HG03066 (cell line): ENCODE measurements at regions not wholly inside any gene's neighbourhood (a gene's known extent, or its start where the extent isn't known, plus 50 kb on each side); places are given as distances from the start of the nearest gene placed in this dataset.

Experiments
- ATAC-seq: cut with Tn5 transposase; IDR thresholded peaks from one replicate; pipeline ENCODE4 v1.9.1; 2021; ENCODE audit warnings: low read depth; ENCODE audit not compliant: unreplicated experiment

- no peak for ATAC-seq
These were observed 56.6 kb upstream of the ANK3 start for GRCh38 chr10:60446070-60446833.

- no peak for ATAC-seq
These were observed 54.9 kb upstream of the ANK3 start for GRCh38 chr10:60444494-60445064.

- ATAC-seq: no peak
These were observed 53.7 kb upstream of the ANK3 start for GRCh38 chr10:60443346-60443745.

GRCh38 chr10:60441515-60441914, 51.8 kb upstream of the ANK3 start:
- no peak for ATAC-seq

GRCh38 chr10:60439641-60440040, 50.0 kb upstream of the ANK3 start:
- no peak for ATAC-seq
